DMS 273 (cell line): ENCODE measurements at regions not wholly inside any gene's neighbourhood (a gene's known extent, or its start where the extent isn't known, plus 50 kb on each side); places are given as distances from the start of the nearest gene placed in this dataset.
"Not testable (repeated sequence)": the region's sequence is repeated elsewhere in the genome, so short reads cannot be mapped to it uniquely, and the experiment has no call there.

Experiments
- DNase-seq: peaks from one replicate; lab custom pipeline; 2025; ENCODE audit not compliant: unreplicated experiment; lab: John Stamatoyannopoulos, UW

GRCh38 chr5:3324421-3325101, 271.1 kb upstream of the IRX1 start:
- no peak for DNase-seq

- DNase-seq: not testable (repeated sequence)
These were observed 271.7 kb upstream of the IRX1 start for GRCh38 chr5:3323966-3324365.

- no peak for DNase-seq
These were observed 272.5 kb upstream of the IRX1 start for GRCh38 chr5:3323144-3323543.

DNA sequence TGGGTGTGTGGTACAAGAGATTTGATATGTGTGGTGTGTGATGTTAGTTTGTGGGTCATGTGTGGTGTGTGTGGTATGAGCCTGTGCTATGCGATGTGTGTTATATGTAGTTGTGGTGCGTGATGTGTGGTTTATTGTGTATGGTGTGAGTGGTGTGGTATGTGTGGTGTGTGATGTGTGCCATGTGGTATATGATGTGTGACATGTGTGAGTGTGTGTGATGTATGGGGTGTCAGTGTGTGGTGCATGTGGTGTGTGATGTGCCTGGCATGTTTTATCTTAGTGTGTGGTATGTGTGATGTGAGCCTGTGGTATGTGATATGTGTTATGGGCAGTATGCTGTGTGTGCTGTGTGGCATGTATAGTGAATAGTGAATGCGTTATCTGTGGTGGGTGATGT, 273.0 kb upstream of the IRX1 start:
- no peak for DNase-seq

DNA sequence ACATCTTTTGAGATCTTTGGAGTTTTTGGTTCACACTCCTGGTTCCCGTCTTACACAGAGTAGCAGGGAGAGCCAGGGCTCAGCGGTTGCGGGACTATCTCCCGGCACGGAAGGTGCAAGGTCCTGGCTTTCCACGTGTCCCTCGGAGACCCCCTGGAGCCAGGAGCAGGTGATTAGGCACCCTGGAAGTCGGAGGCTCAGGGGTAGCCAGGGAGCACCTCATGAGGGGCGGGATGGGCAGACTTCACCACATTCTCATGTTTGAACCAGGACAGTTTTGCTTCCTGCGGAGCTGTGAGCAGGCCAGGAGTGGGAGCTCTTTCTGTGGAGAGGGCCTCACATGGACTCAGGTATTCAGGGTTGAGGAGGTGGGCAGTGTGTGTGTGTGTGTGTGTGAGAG, 273.7 kb upstream of the IRX1 start:
- DNase-seq: no peak

DNA sequence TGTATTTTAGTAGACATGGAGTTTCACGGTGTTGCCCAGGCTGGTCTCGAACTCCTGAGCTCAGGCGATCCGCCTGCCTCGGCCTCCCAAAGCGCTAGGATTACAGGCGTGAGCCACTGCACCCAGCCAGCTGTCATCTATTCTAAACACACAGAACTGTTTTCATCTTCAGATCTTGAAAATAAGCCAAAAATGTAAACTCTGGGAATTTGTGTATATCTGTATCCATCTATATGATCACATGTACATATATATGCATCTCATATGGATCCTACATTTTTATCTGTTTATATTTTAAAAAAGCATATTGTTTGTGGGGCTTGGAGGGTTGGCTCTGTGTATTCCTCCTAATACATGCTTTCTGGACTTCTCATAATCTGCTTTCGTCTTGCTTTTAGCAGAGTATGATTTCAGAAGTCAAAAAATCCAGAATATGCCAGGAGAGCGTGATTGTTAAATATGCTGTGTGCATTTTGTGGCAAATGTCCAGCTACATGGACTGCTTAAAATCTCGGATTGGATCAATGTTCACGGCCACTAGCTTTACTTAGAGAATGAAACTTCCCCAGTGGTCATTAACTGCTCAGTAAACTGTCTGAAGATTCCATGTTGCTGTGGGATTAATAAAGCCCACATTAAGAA, 274.4 kb upstream of the IRX1 start:
- DNase-seq: no peak

DNA sequence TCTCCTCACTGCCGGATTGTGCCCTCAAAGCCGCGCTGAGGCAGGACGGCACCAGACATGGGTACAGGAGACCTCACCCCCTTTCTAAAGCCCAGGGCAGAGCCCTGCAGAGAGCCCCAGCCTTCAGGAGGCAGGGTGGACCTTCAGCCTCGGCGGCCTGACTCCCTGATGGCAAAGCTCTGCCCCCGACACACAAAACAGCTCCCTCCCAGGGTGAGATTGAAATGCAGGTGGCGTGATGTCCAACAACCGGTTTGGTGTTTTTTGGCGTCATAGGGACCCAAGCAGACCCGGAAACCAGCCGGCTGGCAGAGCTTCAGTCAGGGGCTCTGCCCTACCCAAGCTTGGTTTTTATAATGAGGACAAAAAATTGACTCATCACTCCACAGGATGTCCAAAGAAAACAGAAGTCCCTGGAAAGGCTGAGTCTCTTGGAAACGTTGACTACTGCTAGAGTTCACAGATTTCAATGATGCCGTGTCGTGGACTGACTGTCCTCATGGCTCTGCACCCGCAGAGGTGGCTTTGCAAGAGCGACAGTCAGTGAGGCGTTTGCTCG, 275.2 kb upstream of the IRX1 start:
- DNase-seq: no peak

DNA sequence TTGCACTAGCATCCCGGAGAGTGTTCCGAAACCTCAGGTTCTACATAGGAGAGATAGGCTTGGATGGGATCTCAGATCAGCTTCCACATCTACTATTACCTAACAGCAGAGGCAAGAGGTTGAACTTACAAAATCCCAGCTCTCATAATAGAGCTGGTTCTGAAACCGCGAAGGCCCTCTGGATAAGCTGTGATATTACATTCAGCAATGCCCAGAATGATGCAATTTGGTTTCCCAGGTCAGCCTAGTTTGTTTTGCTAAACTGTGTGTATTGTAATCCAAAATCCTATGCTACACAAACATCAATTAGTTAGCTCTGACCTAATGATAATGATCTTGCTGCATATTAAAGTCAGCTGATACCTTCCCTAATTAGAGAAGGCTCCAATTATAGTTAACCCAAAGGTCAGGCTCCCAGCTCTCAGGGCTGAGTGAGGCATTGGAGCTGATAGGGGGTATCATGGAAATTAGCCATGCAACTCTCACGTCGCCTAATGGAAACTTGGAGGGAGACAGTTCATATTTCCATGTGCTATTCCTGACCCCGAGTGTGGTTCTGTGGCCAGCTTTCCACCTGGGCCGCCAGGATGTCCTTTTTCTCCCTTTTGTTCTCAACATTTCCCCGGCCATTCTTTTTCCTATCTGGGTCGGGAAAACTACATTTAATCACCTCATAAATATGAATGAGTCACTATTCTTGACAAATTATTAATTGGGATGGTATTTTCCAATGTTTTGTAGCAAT, 278.4 kb upstream of the IRX1 start:
- no peak for DNase-seq

- DNase-seq: no peak
These were observed 282.1 kb upstream of the IRX1 start for GRCh38 chr5:3313569-3313968.

GRCh38 chr5:3312299-3312698, 283.3 kb upstream of the IRX1 start:
- DNase-seq: no peak

- no peak for DNase-seq
These were observed 284.2 kb upstream of the IRX1 start for GRCh38 chr5:3311433-3311832.

DNA sequence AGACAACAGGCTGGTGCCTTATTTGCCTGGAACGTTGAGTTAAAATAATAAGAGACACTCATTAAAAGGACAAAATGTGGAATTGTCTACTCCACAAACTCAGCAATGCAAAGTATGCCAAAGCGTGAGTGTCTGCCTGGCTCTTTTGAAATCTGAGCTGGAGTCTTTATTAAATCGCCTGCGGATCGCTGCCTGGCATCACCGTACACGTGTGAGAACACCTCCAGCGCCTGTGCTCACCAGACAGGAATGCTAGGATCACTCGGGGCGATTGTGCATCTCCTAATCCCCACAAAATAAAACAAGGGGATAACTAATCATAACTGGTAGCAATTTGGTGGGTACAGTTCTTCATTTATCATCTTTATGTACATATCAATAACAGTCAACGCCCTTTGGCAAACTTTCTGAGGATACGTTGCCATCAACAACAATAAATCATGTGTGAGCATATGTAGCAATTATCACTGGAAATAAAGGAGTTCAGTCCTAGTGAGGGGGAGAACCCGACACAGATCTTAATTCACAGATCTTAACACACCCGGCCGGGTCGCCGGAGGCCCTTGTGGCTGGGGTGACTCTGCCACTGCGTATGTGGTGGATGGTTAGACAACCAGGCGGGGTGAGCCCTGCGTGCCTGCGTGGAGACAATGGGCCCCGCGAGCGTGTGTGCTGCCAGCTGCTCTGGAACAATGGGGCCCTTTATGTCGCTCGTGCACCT, 284.9 kb upstream of the IRX1 start:
- no peak for DNase-seq

- DNase-seq: no peak
These were observed 286.1 kb upstream of the IRX1 start for GRCh38 chr5:3309538-3309937.

GRCh38 chr5:3307982-3308621, 287.5 kb upstream of the IRX1 start:
- DNase-seq: no peak

DNA sequence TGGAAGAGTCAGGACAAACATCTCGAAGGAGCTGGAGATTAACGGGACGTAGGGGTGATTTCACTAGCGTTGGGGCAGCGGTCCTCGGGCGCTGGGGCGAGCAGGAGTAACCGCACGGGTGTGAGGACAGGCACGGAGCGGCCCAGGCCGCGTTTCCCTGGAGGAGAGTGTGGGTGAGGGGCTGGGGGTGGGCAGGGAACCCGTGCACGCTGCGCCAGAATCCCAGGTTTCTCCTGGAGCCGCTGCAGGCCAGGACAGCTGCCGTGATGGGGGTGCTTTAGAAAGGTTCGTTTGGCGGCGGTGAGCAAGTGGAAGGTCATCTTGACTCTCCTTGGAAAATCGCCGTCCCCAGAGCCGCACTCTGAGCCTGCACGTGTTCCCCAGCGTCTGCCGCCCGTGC, 290.2 kb upstream of the IRX1 start:
- no peak for DNase-seq

GRCh38 chr5:3304346-3304745, 291.3 kb upstream of the IRX1 start:
- no peak for DNase-seq

DNA sequence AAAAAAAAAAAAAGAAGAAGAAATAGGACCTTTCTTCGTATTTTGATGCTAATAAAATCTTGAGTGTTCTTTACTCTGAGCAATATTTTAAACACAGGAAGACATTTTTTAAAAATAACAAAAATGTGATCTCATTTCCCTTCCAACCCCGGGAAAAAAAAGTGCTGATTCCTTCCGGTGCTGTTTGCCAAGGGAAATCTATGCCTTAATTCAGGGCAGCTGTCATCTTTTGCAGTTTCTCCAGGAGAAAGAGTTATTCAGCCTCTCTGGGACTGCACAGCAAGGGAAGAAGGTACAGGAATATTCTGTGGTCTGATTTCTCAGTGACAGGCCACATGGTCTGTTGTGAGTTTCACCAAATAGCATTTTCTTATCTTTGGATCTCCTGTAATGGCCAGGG, 291.9 kb upstream of the IRX1 start:
- DNase-seq: no peak

DNA sequence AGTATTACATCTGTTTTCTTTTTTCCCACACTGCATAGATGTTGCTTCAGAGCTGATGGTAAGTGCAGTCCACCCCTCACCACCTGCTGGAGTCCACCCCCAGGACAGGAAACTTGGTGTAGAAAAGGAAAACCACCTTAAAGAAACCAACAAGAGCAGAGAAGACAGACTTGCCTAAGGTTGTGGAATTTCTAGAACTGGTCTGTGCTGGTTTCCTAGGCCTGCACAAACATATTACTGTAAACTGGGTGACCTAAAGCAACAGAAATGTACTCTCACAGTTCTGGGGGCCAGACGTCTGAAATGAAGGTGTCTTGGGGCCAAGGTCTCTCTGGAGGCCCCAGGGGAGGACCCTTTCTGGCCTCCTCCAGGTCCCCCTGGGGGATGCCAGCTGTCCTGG, 293.4 kb upstream of the IRX1 start:
- no peak for DNase-seq

GRCh38 chr5:3301306-3301705, 294.3 kb upstream of the IRX1 start:
- DNase-seq: no peak

- DNase-seq: no peak
These were observed 294.9 kb upstream of the IRX1 start for GRCh38 chr5:3300726-3301125.

DNA sequence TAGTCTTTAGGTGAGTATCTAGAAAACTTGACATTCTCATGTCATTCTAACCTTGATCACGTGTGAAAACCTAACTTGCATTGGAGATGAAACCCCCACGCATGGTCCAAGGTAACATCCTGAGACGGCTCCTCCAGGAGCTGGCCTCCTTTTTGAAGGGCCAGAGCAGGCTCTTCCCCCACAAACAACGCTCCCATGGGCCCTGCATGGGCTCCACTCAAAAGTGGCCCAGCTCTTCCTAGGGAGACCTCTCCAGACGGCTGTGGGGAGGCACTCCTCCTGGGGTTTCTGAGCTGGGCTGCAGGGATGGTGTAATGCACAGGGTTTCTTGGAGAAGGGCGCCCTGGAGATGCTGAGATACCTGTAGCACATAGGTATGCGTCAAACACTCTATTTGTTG, 296.2 kb upstream of the IRX1 start:
- DNase-seq: no peak
